Mesodermal cell (in vitro differentiated cells): ENCODE measurements at regions not wholly inside any gene's neighbourhood (a gene's known extent, or its start where the extent isn't known, plus 50 kb on each side); places are given as distances from the start of the nearest gene placed in this dataset.
"Not testable (repeated sequence)": the region's sequence is repeated elsewhere in the genome, so short reads cannot be mapped to it uniquely, and the experiment has no call there.

Source experiments
- H3K27ac ChIP-seq: 2 replicates; pipeline ENCODE4 v1.7.0; 2013; ENCODE audit warnings: mild to moderate bottlenecking, low read depth, low read length, moderate library complexity; ENCODE audit not compliant: severe bottlenecking
- H3K36me3 ChIP-seq: 2 replicates; pipeline ENCODE4 v1.7.1; 2013; ENCODE audit warnings: mild to moderate bottlenecking, low read length, moderate library complexity; ENCODE audit not compliant: control insufficient read depth, insufficient read depth
- H3K4me1 ChIP-seq: one replicate; pipeline ENCODE4 v1.7.1; 2013; ENCODE audit warnings: mild to moderate bottlenecking, low read length; ENCODE audit not compliant: insufficient read depth, control insufficient read depth, poor library complexity, severe bottlenecking
- H3K4me3 ChIP-seq: 2 replicates; pipeline ENCODE4 v1.7.0; 2013; ENCODE audit warnings: low read length, control low read depth, mild to moderate bottlenecking; ENCODE audit not compliant: insufficient read depth, poor library complexity, severe bottlenecking; ENCODE audit errors: extremely low read depth
- H3K9me3 ChIP-seq: 2 replicates; pipeline ENCODE4 v1.7.1; 2013; ENCODE audit warnings: mild to moderate bottlenecking, low read length, moderate library complexity; ENCODE audit not compliant: control insufficient read depth
- WGBS, 2 experiments: methylation state at CpG; one replicate each; pipeline ENCODE4 v1.1.5; 2013; ENCODE audit warnings: missing lambda C conversion rate in 2 of 2; ENCODE audit not compliant: insufficient coverage in 2 of 2; 5-methylcytosine and 5-hydroxymethylcytosine counted together

DNA sequence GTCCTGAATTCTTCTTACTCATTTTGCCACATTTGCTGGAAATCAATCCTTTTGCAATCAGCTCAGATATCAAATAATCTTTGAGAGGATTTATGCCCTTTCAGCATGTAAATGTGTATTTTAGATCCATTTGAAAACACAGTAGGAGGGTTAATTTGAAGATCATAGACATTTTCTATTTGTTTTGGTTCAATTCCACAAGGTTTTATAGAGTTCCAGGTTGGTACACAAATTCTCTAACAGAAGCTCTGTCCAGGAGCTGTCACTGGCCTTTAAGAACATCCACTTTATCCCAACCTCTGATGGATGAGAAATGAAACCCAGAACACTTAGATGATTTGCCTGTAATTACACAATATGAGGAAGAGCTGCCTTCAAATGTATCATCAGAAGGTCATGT, 157.3 kb upstream of the CHAC2 start:
- Histone ChIP-seq H3K36me3 (no peaks in the 10 kb centered on the region), H3K4me3 (no peak overlapping the region), H3K4me1 (no peaks in the 10 kb centered on the region), H3K27ac (no peak overlapping the region), H3K9me3 (no peaks in the 10 kb centered on the region)

DNA sequence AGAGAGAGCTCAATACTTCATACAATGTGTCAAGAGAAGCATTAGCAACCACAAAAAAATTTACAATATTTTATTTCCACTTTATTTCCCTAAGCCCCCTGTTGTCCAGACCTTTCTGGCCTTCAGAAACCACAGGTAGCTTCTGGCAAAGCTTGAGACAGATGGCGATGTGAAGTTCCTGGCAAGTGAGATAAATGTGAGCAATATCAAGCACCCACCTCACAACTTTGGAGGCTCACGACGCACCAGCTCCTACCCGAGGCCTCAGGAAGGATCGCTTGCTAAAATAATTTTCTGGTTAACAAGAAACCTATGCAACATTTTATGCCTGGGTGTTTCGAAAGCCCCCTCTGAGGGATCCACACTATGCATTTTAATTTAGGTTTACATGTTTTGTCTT, 158.1 kb upstream of the CHAC2 start:
- Histone ChIP-seq H3K9me3 (no peaks in the 10 kb centered on the region), H3K4me3 (no peak overlapping the region), H3K4me1 (no peaks in the 10 kb centered on the region), H3K27ac (no peak overlapping the region), H3K36me3 (no peaks in the 10 kb centered on the region)
- WGBS, 2 experiments = 89% methylated on average over 3 to 5 of the region's 6 CpGs

DNA sequence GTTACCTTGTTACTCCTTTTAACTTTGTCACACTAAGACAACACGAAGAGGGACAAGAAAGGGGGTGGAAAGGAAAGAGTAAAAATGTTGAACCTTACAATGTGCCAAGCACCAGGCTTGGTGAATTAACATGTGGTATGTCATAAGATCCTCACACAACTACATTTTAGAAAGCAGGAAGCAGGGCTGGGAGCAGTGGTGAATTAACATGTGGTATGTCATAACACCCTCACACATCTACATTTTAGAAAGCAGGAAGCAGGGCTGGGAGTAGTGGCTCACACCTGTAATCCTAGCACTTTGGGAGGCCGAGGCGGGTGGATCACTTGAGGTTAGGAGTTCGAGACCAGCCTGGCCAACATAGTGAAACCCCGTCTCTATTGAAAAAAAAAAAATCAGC, 159.3 kb upstream of the CHAC2 start:
- Histone ChIP-seq H3K27ac (no peak overlapping the region), H3K9me3 (no peaks in the 10 kb centered on the region), H3K4me3 (no peak overlapping the region), H3K36me3 (no peaks in the 10 kb centered on the region), H3K4me1 (no peaks in the 10 kb centered on the region)
- WGBS, 2 experiments = 89 to 92% methylated on average over 4 of the region's 5 CpGs

DNA sequence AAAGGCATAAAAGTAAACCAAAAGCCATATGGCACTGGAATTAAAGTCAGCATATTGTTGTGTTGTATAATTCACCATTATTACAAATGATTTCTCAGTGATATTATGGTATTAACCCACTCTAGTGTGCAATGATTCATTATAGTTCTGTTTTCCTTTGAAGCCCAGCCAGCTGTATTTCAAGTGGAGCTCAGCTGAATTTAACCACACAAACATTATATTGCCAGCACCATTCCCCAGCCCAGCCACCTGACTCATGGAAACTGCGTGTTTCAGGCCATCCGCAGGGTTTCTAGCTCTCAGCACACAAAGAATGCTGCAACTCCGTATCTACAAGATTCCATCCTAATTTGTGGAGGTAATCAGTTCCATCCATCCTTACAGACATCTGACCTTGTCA, 166.8 kb upstream of the CHAC2 start:
- Histone ChIP-seq H3K4me3 (no peak overlapping the region), H3K9me3 (no peaks in the 10 kb centered on the region), H3K27ac (no peak overlapping the region), H3K36me3 (no peaks in the 10 kb centered on the region), H3K4me1 (no peaks in the 10 kb centered on the region)
- 79 to 89% methylated on average over 3 of the region's 3 CpGs for WGBS, 2 experiments

DNA sequence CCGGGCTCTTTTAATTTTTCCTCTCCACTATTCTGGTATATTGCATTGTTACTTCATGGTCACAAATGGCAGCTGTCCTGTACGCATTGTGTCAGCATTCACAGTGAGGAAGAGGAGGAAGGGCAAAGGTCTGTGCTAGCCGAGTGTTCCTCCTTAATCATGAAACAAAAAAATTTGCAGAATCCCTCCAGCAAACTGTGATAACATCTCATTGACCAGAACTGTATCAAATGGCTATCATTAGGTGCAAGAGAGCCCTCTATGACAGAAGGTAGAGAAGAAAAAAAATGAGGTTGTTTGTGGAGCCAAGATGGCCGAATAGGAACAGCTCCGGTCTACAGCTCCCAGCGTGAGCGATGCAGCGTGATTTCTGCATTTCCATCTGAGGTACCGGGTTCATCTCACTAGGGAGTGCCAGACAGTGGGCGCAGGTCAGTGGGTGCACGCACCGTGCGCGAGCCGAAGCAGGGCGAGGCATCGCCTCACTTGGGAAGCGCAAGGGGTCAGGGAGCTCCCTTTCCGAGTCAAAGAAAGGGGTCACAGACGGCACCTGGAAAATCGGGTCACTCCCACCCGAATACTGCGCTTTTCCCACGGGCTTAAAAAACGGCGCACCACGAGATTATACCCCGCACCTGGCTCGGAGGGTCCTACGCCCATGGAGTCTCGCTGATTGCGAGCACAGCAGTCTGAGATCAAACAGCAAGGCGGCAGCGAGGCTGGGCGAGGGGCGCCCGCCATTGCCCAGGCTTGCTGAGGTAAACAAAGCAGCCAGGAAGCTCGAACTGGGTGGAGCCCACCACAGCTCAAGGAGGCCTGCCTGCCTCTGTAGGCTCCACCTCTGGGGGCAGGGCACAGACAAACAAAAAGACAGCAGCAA, 180.6 kb upstream of the CHAC2 start:
- not testable (repeated sequence) for H3K4me3 ChIP-seq, H3K27ac ChIP-seq, H3K36me3 ChIP-seq, H3K4me1 ChIP-seq, H3K9me3 ChIP-seq
- WGBS, 2 experiments = 91% methylated on average over 19 to 28 of the region's 38 CpGs

DNA sequence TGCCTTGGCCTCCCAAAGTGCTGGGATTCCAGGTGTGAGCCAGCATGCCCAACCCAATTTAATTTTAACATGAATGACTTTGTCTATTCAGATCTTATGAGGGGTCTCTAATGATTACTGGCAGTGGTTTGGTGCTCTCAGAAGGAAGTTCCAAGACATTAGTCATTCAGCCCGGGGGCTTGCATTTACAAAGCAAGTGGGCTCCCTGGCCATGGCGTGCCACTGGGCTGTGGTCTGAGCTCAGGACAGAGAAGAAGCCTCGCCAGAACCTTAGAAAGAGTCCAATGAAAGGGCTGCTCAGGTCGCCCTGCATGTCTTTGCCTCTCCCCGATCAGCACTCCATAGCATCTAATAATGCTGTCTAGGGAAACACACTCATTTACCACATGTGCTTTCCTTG, 182.6 kb upstream of the CHAC2 start:
- WGBS, 2 experiments = 80 to 87% methylated on average over 4 to 5 of the region's 5 CpGs
- Histone ChIP-seq H3K4me1 (peaks cover 4% of the 10 kb centered on the region), H3K27ac (no peak overlapping the region), H3K4me3 (no peak overlapping the region), H3K36me3 (no peaks in the 10 kb centered on the region), H3K9me3 (no peaks in the 10 kb centered on the region)

DNA sequence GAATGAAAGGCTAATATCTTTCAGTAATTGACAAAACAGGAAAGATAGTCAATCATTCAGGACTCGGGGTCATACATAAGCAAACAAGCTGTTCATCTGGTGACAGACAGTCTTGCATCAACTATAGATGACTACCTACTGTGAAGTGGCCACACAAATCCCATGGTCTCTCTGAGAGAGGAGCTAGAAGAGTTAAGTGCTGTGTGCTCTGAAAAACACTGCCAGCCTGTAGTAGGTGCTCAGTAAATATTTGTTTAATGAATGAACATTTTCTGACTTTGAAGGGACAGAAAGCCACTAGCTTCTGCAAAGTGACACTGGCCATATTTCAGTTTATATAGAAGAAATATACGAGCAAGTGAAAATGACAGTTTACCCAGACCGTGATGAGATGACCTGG, 184.0 kb upstream of the CHAC2 start:
- H3K9me3 ChIP-seq = no peaks in the 10 kb centered on the region
- no peak overlapping the region for H3K27ac ChIP-seq
- H3K4me1 ChIP-seq = peaks cover 4% of the 10 kb centered on the region
- H3K36me3 ChIP-seq = no peaks in the 10 kb centered on the region
- no peak overlapping the region for H3K4me3 ChIP-seq
- 63 to 83% methylated on average over 1 to 2 of the region's 3 CpGs for whole genome bisulfite sequencing, 2 experiments

DNA sequence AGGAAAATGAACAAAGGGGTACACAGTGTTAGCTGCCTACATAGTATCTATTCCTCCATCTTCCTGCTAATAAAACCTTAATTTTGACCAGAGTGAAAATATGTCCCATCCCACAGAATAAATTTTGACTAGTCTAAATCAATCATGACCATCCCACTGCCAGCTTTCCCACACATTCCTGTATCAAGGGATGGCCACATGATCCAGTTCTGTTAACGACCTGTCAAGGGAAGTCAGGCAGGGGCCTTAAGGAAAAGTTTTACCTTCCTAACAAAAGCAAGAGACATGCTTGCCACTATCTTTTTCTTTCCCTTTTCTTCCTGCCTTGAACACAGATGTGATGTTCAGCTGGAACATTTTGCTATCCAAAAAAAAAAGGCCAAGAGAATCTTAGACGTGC, 185.0 kb upstream of the CHAC2 start:
- no peak overlapping the region for H3K4me3 ChIP-seq
- H3K4me1 ChIP-seq = peaks cover 4% of the 10 kb centered on the region
- WGBS, 2 experiments = 63% methylated on average over 1 of the region's 2 CpGs; no CpG with 5 or more reads in 1 of the 2 experiments
- no peaks in the 10 kb centered on the region for H3K9me3 ChIP-seq
- no peaks in the 10 kb centered on the region for H3K36me3 ChIP-seq
- H3K27ac ChIP-seq = no peak overlapping the region

DNA sequence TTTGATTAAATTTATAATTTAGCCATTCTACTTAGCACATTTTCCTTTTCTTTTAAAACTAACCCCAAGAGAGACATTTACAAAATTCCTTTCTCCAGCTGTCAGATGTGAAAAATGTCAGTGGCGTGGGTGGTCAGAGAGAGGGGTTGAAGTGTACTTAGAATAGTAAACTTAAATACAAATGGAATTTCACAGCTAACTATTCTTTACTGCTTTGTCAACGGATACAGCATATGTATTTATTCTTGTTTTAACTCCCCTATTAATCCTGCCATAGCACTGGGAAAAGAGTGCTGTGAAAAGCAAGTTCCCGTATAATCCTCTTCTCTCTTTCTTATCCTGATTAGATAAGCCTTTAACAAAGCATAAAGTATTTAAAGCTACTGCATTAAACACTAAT, 191.4 kb upstream of the CHAC2 start:
- Histone ChIP-seq H3K9me3 (no peaks in the 10 kb centered on the region), H3K27ac (no peak overlapping the region), H3K4me3 (no peak overlapping the region), H3K4me1 (peaks cover 6% of the 10 kb centered on the region), H3K36me3 (no peaks in the 10 kb centered on the region)
- WGBS, 2 experiments = 50% methylated on average over 1 of the region's 3 CpGs; no CpG with 5 or more reads in 1 of the 2 experiments

DNA sequence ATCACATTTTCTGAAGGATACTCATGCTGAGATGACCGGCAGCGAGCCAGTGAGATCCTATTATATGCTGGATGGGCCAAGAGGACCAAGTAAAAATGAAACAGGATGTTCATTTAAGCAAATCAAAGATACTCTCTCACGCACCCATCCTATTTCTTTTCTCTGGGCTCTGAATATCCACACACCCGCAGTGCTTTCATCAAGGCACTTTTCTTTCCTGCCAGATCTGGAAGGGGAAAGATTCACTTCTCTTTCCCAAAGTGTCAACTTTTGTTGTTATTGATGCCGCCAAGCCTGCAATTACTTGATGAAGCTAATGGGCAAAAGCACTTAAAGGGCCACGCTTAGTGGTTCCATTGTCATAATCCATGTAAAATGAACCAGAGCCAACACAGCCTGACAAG, 191.9 kb upstream of the CHAC2 start:
- H3K36me3 ChIP-seq = no peaks in the 10 kb centered on the region
- no peak overlapping the region for H3K4me3 ChIP-seq
- WGBS, 2 experiments = 83 to 90% methylated on average over 2 to 4 of the region's 6 CpGs
- no peak overlapping the region for H3K27ac ChIP-seq
- peaks cover 6% of the 10 kb centered on the region for H3K4me1 ChIP-seq
- no peaks in the 10 kb centered on the region for H3K9me3 ChIP-seq

DNA sequence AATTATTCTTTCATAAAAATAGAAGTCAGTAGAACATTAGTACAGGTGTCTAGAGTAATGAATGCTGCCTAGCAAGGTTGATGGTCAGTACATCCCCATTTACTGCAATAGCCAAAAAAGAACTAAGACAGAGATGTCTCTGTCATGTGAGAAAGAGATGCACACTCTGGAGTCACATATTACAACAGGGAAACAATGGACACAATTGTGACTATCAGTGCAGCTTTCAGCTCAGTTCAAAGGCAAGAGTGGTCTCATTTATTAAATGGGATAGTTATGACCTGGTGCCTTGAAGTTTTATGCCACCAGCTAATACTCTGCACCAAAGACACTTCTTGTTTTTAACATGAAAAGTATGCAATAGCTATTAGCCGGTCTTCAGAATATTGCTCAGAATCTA, 194.9 kb upstream of the CHAC2 start:
- WGBS, 2 experiments = no CpG with 5 or more reads among the region's 1 CpG
- no peaks in the 10 kb centered on the region for H3K36me3 ChIP-seq
- H3K9me3 ChIP-seq = no peaks in the 10 kb centered on the region
- H3K4me3 ChIP-seq = no peak overlapping the region
- H3K27ac ChIP-seq = no peak overlapping the region
- peaks cover 6% of the 10 kb centered on the region for H3K4me1 ChIP-seq
